Cerebellar cortex (tissue), 1 donor: ENCODE measurements at regions not wholly inside any gene's neighbourhood (a gene's known extent, or its start where the extent isn't known, plus 50 kb on each side); places are given as distances from the start of the nearest gene placed in this dataset.
"Not testable (repeated sequence)": the region's sequence is repeated elsewhere in the genome, so short reads cannot be mapped to it uniquely, and the experiment has no call there.

ENCODE experiments used
- DNase-seq: peaks from one replicate; pipeline ENCODE4 v3.0.0-alpha.2; 2015; ENCODE audit warnings: low spot score

- no peak for DNase-seq
Measured at GRCh38 chr2:53490659-53491058, 276.9 kb upstream of the CHAC2 start.

- DNase-seq, result not testable (repeated sequence)
Measured at GRCh38 chr2:53486185-53486899, 281.3 kb upstream of the CHAC2 start.

GRCh38 chr2:53485021-53485728 is 282.4 kb upstream of the CHAC2 start:
- no peak for DNase-seq

GRCh38 chr2:53484531-53484930 is 283.1 kb upstream of the CHAC2 start:
- DNase-seq, result no peak

- no peak for DNase-seq
Measured at GRCh38 chr2:53477517-53477916, 290.1 kb upstream of the CHAC2 start.

GRCh38 chr2:53476834-53477233 is 290.8 kb upstream of the CHAC2 start:
- no peak for DNase-seq

GRCh38 chr2:53475766-53476165 is 291.8 kb upstream of the CHAC2 start:
- no peak for DNase-seq

- DNase-seq, result no peak
Measured at GRCh38 chr2:53475321-53475720, 292.3 kb upstream of the CHAC2 start.

- no peak for DNase-seq
Measured at GRCh38 chr2:53474914-53475313, 292.7 kb upstream of the CHAC2 start.

- no peak for DNase-seq
Measured at GRCh38 chr2:53473775-53474311, 293.8 kb upstream of the CHAC2 start.

GRCh38 chr2:53473236-53473635 is 294.4 kb upstream of the CHAC2 start:
- DNase-seq, result no peak

GRCh38 chr2:53467467-53468180 is 300.0 kb upstream of the CHAC2 start:
- DNase-seq, result no peak

- DNase-seq, result no peak
Measured at GRCh38 chr2:53463806-53464726, 303.5 kb upstream of the CHAC2 start.

- no peak for DNase-seq
Measured at GRCh38 chr2:53460937-53461336, 306.7 kb upstream of the CHAC2 start.

- DNase-seq, result no peak
Measured at GRCh38 chr2:53460347-53460746, 307.3 kb upstream of the CHAC2 start.

- DNase-seq, result no peak
Measured at GRCh38 chr2:53455094-53455493, 312.5 kb upstream of the CHAC2 start.

- DNase-seq, result peak; percentile 79
Measured at GRCh38 chr2:53452957-53453748, 314.5 kb upstream of the CHAC2 start.

GRCh38 chr2:53452400-53452799 is 315.2 kb upstream of the CHAC2 start:
- DNase-seq, result no peak

GRCh38 chr2:53450923-53451322 is 316.7 kb upstream of the CHAC2 start:
- peak; percentile 9 for DNase-seq

GRCh38 chr2:53448591-53448990 is 319.0 kb upstream of the CHAC2 start:
- DNase-seq, result no peak

GRCh38 chr2:53448086-53448485 is 319.5 kb upstream of the CHAC2 start:
- DNase-seq, result no peak
